HepG2 (cell line): ENCODE measurements at regions not wholly inside any gene's neighbourhood (a gene's known extent, or its start where the extent isn't known, plus 50 kb on each side); places are given as distances from the start of the nearest gene placed in this dataset.

Experiments
- ATAC-seq: fragments of 200-7000 bp; cut with Tn5 transposase; 3 replicates; pipeline ENCODE4 v1.9.1; 2020; ENCODE audit warnings: mild to moderate bottlenecking, moderate library complexity
- BruUV-seq: library from RNA; stranded (reverse); fragments of 400-500 nt; replicated peaks from 2 replicates; lab custom pipeline; 2021; lab: Mats Ljungman, UMichigan
- CTCF ChIA-PET: fragments of 300-600 bp; formaldehyde crosslinking; extraction: SDS; loops from one replicate; lab custom pipeline; 2021; ENCODE audit warnings: low total read pairs, inconsistent platforms, low intra/inter-chr PET ratio; lab: Yijun Ruan, JAX
- POLR2A ChIA-PET: fragments of 350-600 bp; sonication (Branson Sonifier 250); formaldehyde crosslinking; loops from one replicate; lab custom pipeline; 2020; ENCODE audit warnings: antibody characterized with exemption, inconsistent platforms; lab: Yijun Ruan, JAX
- DNase-seq: peaks from one replicate; pipeline ENCODE4 v3.0.0-alpha.2; 2015; ENCODE audit warnings: low spot score
- FAIRE-seq: peaks from 3 replicates; lab custom pipeline; 2011; peaks lifted over from hg19 to GRCh38; lab: Jason Lieb, UNC
- H2AFZ ChIP-seq: one replicate; pipeline ENCODE4 v1.6.1; 2011; ENCODE audit warnings: low read length, inconsistent platforms
- H3K27ac ChIP-seq: fragments of 300-600 bp; 3 replicates; pipeline ENCODE4 v1.8.0; 2011; ENCODE audit warnings: mixed run types, mild to moderate bottlenecking, mixed read lengths, low read length, inconsistent platforms; ENCODE audit not compliant: insufficient read depth; ENCODE audit errors: extremely low read length
- H3K27me3 ChIP-seq, 2 experiments: fragments of 200-600 bp in 1 of 2; 2 replicates in 1 of 2; 3 replicates in 1 of 2; pipeline versions ENCODE4 v1.6.0 to v1.8.0; 2011; ENCODE audit warnings: low read length in 2 of 2, mild to moderate bottlenecking in 2 of 2, moderate library complexity in 2 of 2, inconsistent platforms in 1 of 2; ENCODE audit not compliant: insufficient read depth in 2 of 2, control insufficient read depth in 1 of 2
- H3K36me3 ChIP-seq, 2 experiments: fragments of 200-600 bp in 1 of 2; replicated peaks in 1 of 2; 2 replicates in 1 of 2; 3 replicates in 1 of 2; pipeline versions ENCODE4 v1.5.1 to v1.8.0; 2011; ENCODE audit warnings: low read length in 2 of 2, inconsistent platforms in 1 of 2; ENCODE audit not compliant: insufficient read depth in 2 of 2, control insufficient read depth in 1 of 2
- H3K4me1 ChIP-seq: 2 replicates; pipeline ENCODE4 v1.5.1; 2012; ENCODE audit warnings: low read length, inconsistent platforms; ENCODE audit not compliant: insufficient read depth
- H3K4me2 ChIP-seq: 2 replicates; pipeline ENCODE4 v1.6.0; 2011; ENCODE audit warnings: low read depth, low read length, inconsistent platforms
- H3K4me3 ChIP-seq, 3 experiments: fragments of 200-600 bp in 1 of 3; sonication (generic), shearing (Covaris generic) in 1 of 3; replicated peaks in 1 of 3; 2 replicates each; pipeline ENCODE4 v1.5.1; 2011 to 2016; ENCODE audit warnings: low read length in 3 of 3, inconsistent platforms in 2 of 3, low read depth in 2 of 3, mild to moderate bottlenecking in 2 of 3, control low read depth in 1 of 3, mixed read lengths in 1 of 3; ENCODE audit not compliant: insufficient read depth in 1 of 3
- H3K79me2 ChIP-seq: one replicate; pipeline ENCODE4 v1.6.1; 2011; ENCODE audit warnings: low read length, inconsistent platforms; ENCODE audit not compliant: insufficient read depth
- H3K9ac ChIP-seq: 2 replicates; pipeline ENCODE4 v1.6.0; 2011; ENCODE audit warnings: mild to moderate bottlenecking, low read depth, low read length, inconsistent platforms; ENCODE audit not compliant: insufficient read depth
- H3K9me3 ChIP-seq: 2 replicates; pipeline ENCODE4 v1.5.1; 2012; ENCODE audit warnings: mild to moderate bottlenecking, low read length
- H4K20me1 ChIP-seq: 2 replicates; pipeline ENCODE4 v1.6.0; 2011; ENCODE audit warnings: inconsistent platforms, mild to moderate bottlenecking, low read length, moderate library complexity; ENCODE audit not compliant: insufficient read depth
- CENPBD1 ChIP-seq: sonication (generic); formaldehyde crosslinking; IDR thresholded peaks from 2 replicates; pipeline ENCODE4 v1.8.0; 2022; ENCODE audit warnings: missing genetic modification reagents, low read depth, mild to moderate bottlenecking, borderline replicate concordance
- E2F2 ChIP-seq: sonication (generic); formaldehyde crosslinking; IDR thresholded peaks from 2 replicates; pipeline ENCODE4 v1.4.0; 2020; ENCODE audit warnings: missing genetic modification reagents, borderline replicate concordance
- GTF3A ChIP-seq: sonication (generic); formaldehyde crosslinking; conservative IDR thresholded peaks from 2 replicates; pipeline ENCODE4 v1.4.0; 2020; ENCODE audit warnings: mild to moderate bottlenecking, missing genetic modification reagents
- JARID2 ChIP-seq: sonication (generic); formaldehyde crosslinking; IDR thresholded peaks from 2 replicates; pipeline ENCODE4 v1.8.1; 2023; ENCODE audit warnings: missing genetic modification reagents, inconsistent platforms; ENCODE audit not compliant: insufficient replicate concordance
- KDM5A ChIP-seq: fragments of 200-600 bp; sonication (generic); IDR thresholded peaks from 2 replicates; pipeline ENCODE4 v1.7.0; 2018; ENCODE audit warnings: antibody characterized with exemption, mild to moderate bottlenecking, low read length, borderline replicate concordance
- NFYC ChIP-seq: IDR thresholded peaks from 2 replicates; pipeline ENCODE4 v1.6.1; 2016; ENCODE audit warnings: missing genetic modification reagents, missing compliant biosample characterization
- REPIN1 ChIP-seq: sonication (generic); formaldehyde crosslinking; IDR thresholded peaks from 2 replicates; pipeline ENCODE4 v1.8.0; 2022; ENCODE audit warnings: missing genetic modification reagents, low read depth, mild to moderate bottlenecking, borderline replicate concordance
- SMARCC2 ChIP-seq: fragments of 450-650 bp; IDR thresholded peaks from 2 replicates; pipeline ENCODE4 v1.6.1; 2017; ENCODE audit warnings: antibody characterized with exemption, mild to moderate bottlenecking
- ZFP37 ChIP-seq: sonication (generic); formaldehyde crosslinking; IDR thresholded peaks from 2 replicates; pipeline ENCODE4 v1.4.0; 2020; ENCODE audit warnings: missing genetic modification reagents, borderline replicate concordance
- ZNF296 ChIP-seq: sonication (generic); formaldehyde crosslinking; conservative IDR thresholded peaks from 2 replicates; pipeline ENCODE4 v1.5.0; 2020; ENCODE audit warnings: mild to moderate bottlenecking, missing genetic modification reagents
- ZNF432 ChIP-seq: sonication (generic); formaldehyde crosslinking; IDR thresholded peaks from 2 replicates; pipeline ENCODE4 v1.5.0; 2020; ENCODE audit warnings: missing genetic modification reagents, mild to moderate bottlenecking, borderline replicate concordance
- ZNF547 ChIP-seq: sonication (generic); formaldehyde crosslinking; IDR thresholded peaks from 2 replicates; pipeline ENCODE4 v1.5.1; 2020; ENCODE audit warnings: mild to moderate bottlenecking, missing genetic modification reagents
- ZNF660 ChIP-seq: sonication (generic); formaldehyde crosslinking; IDR thresholded peaks from 2 replicates; pipeline ENCODE4 v1.5.1; 2020; ENCODE audit warnings: mild to moderate bottlenecking, low read depth, missing genetic modification reagents, borderline replicate concordance
- WGBS: methylation state at CpG from one replicate; pipeline ENCODE4 v1.1.6; 2017; ENCODE audit warnings: low lambda C conversion rate; 5-methylcytosine and 5-hydroxymethylcytosine counted together
- in situ Hi-C: cut with HindIII; loops from 2 replicates; pipeline ENCODE4 v1.10.0; 2017; ENCODE audit warnings: low pct_unique_long_range_greater_than_20kb; ENCODE audit not compliant: extremely low pct_ligation_motif_present
- intact Hi-C: fragments of 100-400 bp; cut with micrococcal nuclease; formaldehyde crosslinking; loops from one replicate; pipeline ENCODE4 v1.10.0; 2022; ENCODE audit not compliant: unreplicated experiment
- TF ChIP-seq, protein P1 (sequence below): sonication (generic); formaldehyde crosslinking; conservative IDR thresholded peaks from 2 replicates; pipeline ENCODE4 v1.4.0; 2020; ENCODE audit warnings: missing genetic modification reagents

DNA sequence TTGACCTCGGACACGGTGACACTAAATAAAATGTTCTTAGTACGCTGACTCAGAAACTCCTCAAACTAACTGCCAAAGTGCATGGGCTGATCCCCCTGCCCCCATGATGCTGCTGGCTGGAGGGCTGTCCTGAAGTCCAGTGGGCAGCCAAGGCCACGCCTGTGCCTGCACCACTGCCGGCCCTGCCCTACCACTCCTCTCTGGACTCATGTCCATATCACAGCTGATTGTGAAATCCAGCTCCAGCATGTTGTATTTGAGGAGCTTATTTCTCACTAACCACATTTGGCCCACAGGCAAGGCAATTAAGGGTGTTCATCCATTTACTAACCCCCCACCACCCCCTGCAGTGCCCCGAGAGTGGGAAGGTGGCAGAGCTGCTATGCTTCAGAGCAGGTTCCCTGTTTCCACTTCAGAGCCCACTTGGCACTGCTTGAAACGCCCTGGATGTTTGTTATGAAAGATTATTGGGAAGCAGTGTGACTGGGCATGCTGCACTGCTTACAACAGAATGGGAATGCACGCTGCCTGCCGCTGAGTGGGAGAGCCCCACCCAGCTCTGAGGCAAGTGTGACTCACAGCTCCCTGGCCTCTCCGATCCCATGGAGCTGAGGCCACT is 114.0 kb downstream of the UQCRFS1 start (continued):
- TF ChIP-seq, protein P1, sequence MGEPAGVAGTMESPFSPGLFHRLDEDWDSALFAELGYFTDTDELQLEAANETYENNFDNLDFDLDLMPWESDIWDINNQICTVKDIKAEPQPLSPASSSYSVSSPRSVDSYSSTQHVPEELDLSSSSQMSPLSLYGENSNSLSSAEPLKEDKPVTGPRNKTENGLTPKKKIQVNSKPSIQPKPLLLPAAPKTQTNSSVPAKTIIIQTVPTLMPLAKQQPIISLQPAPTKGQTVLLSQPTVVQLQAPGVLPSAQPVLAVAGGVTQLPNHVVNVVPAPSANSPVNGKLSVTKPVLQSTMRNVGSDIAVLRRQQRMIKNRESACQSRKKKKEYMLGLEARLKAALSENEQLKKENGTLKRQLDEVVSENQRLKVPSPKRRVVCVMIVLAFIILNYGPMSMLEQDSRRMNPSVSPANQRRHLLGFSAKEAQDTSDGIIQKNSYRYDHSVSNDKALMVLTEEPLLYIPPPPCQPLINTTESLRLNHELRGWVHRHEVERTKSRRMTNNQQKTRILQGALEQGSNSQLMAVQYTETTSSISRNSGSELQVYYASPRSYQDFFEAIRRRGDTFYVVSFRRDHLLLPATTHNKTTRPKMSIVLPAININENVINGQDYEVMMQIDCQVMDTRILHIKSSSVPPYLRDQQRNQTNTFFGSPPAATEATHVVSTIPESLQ = no peak
- no peak for TF ChIP-seq ZNF660
- no peak for TF ChIP-seq ZNF547
- TF ChIP-seq REPIN1 = no peak
- no peak for TF ChIP-seq ZNF432 (CRISPR knock-in tag)
- no peak for TF ChIP-seq NFYC
- no peak for TF ChIP-seq CENPBD1 (CRISPR knock-in tag)
- TF ChIP-seq ZFP37 (CRISPR knock-in tag) = no peak
- no peak for TF ChIP-seq ZNF296
- TF ChIP-seq, all 625 proteins: peak for 0

DNA sequence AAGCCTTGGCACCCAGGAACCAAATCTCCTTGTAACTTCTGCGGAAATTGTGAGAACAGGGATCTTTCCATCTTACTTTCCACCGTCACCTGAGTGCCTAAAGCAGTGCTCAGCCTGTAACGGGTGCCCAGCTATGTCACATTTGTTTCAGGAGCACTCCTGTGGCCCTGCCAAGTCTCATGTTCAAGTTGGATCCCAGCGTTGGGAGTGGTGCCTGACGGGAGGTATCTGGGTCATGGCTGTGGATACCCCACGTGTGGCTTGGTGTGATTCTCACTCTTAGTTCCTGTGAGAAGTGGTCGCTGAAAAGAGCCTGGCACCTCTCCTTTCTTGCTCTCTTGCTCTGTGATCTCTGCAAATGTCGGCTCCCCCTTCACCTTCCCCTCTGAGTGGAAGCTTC is 114.9 kb downstream of the UQCRFS1 start:
- no peak overlapping the region for H3K4me3 ChIP-seq
- no peaks in the 10 kb centered on the region for H3K27me3 ChIP-seq
- peaks cover 75% of the 10 kb centered on the region for H3K9me3 ChIP-seq
- in situ Hi-C loops (no loop called here), intact Hi-C loops (no loop called here)
- CTCF ChIA-PET = no interaction called here
- 0% methylated on average over 6 of the region's 8 CpGs for WGBS
- no peaks in the 10 kb centered on the region for H4K20me1 ChIP-seq
- H3K79me2 ChIP-seq = no peaks in the 10 kb centered on the region
- DNase-seq = no peak
- H3K9ac ChIP-seq = no peak overlapping the region
- no peak for ATAC-seq
- no peaks in the 10 kb centered on the region for H3K36me3 ChIP-seq
- no peaks in the 10 kb centered on the region for H3K4me1 ChIP-seq
- POLR2A ChIA-PET = no interaction called here
- TF ChIP-seq E2F2 (no peak), JARID2 (CRISPR knock-in tag) (no peak), ZNF660 (no peak), KDM5A (no peak), GTF3A (CRISPR knock-in tag) (no peak), SMARCC2 (no peak)
- H3K27ac ChIP-seq = no peak overlapping the region
- no peak for FAIRE-seq
- H2AFZ ChIP-seq = no peak overlapping the region
- no TSS peak for BruUV-seq
- H3K4me2 ChIP-seq = no peak overlapping the region
